Chondrocyte (in vitro differentiated cells): ENCODE measurements at regions not wholly inside any gene's neighbourhood (a gene's known extent, or its start where the extent isn't known, plus 50 kb on each side); places are given as distances from the start of the nearest gene placed in this dataset.

Experiments
- DNase-seq: peaks from one replicate; pipeline ENCODE4 v3.0.0; 2021; ENCODE audit warnings: mixed read lengths, low spot score
- H3K27ac Mint-ChIP-seq: one replicate; pipeline ENCODE4 v1.8.0; 2021; ENCODE audit warnings: mild to moderate bottlenecking, moderate library complexity, mixed read lengths; ENCODE audit not compliant: unreplicated experiment
- H3K27me3 Mint-ChIP-seq: 2 replicates; pipeline ENCODE4 v1.8.0; 2021; ENCODE audit warnings: low read depth, mixed read lengths
- H3K36me3 Mint-ChIP-seq: 2 replicates; pipeline ENCODE4 v1.8.0; 2021; ENCODE audit warnings: low read depth, mixed read lengths
- H3K4me1 Mint-ChIP-seq: 2 replicates; pipeline ENCODE4 v1.8.0; 2021; ENCODE audit warnings: low read depth, mild to moderate bottlenecking, mixed read lengths
- H3K4me3 Mint-ChIP-seq: one replicate; pipeline ENCODE4 v1.8.0; 2021; ENCODE audit warnings: mild to moderate bottlenecking, moderate library complexity, mixed read lengths; ENCODE audit not compliant: unreplicated experiment
- H3K9me3 Mint-ChIP-seq: 2 replicates; pipeline ENCODE4 v1.8.0; 2021; ENCODE audit warnings: low read depth, mixed read lengths
- TF ChIP-seq, protein P1 (sequence below): fragments of 200-600 bp; sonication (generic); IDR thresholded peaks from 2 replicates; pipeline ENCODE4 v1.5.0; 2021; ENCODE audit warnings: antibody characterized with exemption, mild to moderate bottlenecking, moderate library complexity

DNA sequence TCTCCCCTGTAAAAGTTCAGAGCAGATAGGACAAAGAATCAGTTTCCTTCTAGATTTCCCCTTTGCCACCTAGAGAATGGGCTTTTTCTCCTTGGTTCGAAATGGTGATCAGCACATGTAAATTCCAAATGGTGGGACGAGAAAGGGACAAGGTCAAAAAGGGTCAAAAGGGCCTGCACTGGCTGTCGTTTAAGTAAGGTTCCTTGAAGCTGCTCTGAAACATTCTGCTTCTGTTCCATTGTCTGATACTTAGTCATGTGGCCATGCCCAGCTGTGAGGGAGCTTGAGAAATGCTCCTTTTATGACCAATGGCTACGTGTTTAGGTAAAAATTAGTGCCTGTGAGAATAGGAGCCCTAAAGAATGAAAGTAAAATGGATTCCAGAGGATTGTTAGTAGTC, 165.9 kb upstream of the CENPE start:
- H3K27me3 Mint-ChIP-seq = no peaks in the 10 kb centered on the region
- H3K4me1 Mint-ChIP-seq = no peaks in the 10 kb centered on the region
- no peak overlapping the region for H3K4me3 Mint-ChIP-seq
- H3K27ac Mint-ChIP-seq = no peak overlapping the region
- TF ChIP-seq, protein P1, sequence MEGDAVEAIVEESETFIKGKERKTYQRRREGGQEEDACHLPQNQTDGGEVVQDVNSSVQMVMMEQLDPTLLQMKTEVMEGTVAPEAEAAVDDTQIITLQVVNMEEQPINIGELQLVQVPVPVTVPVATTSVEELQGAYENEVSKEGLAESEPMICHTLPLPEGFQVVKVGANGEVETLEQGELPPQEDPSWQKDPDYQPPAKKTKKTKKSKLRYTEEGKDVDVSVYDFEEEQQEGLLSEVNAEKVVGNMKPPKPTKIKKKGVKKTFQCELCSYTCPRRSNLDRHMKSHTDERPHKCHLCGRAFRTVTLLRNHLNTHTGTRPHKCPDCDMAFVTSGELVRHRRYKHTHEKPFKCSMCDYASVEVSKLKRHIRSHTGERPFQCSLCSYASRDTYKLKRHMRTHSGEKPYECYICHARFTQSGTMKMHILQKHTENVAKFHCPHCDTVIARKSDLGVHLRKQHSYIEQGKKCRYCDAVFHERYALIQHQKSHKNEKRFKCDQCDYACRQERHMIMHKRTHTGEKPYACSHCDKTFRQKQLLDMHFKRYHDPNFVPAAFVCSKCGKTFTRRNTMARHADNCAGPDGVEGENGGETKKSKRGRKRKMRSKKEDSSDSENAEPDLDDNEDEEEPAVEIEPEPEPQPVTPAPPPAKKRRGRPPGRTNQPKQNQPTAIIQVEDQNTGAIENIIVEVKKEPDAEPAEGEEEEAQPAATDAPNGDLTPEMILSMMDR = no peak
- peaks cover 13% of the 10 kb centered on the region for H3K9me3 Mint-ChIP-seq
- H3K36me3 Mint-ChIP-seq = peaks cover 3% of the 10 kb centered on the region
- no peak for DNase-seq

DNA sequence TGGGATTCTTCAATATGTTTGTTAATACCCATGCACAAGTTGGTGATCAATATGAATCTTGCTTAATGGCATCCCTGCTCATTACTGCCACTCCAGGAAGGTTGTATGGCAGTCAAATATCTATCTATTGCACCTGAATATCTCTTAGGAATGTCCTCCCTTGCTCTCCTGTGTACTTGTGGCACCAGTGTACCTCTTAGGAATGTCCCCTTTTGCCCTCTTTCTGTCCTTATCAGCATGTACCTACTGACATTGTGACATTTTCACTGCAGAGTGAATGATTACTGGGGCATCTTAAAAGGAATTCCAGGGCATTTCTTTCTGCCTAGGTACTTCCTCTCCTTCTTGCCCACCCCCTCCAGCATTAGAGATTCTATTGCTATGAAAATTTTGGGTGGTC, 163.8 kb upstream of the CENPE start:
- DNase-seq = no peak
- Mint-ChIP-seq H3K9me3 (peaks cover 17% of the 10 kb centered on the region), H3K4me3 (no peak overlapping the region), H3K36me3 (peaks cover 3% of the 10 kb centered on the region), H3K4me1 (no peaks in the 10 kb centered on the region), H3K27ac (no peak overlapping the region), H3K27me3 (no peaks in the 10 kb centered on the region)
- TF ChIP-seq, protein P1 = no peak

DNA sequence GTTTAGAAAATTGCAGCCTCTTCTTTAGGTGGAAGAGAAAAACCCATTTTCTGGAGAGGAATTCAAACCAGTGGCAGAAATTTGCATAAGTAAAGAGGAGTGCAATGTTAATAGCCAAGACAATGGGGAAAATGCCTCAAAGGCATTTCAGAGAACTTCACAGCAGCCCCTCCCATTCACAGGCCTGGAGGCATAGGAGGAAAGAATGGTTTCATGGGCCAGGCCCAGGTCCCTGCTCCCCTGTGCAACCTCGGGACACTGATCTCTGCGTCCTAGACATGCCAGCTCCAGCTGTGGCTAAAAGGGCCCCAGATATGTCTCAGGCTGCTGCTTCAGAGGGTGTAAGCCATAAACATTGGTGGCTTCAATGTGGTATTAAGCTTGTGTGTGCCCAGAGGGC, 161.8 kb upstream of the CENPE start:
- no peak for DNase-seq
- Mint-ChIP-seq H3K9me3 (peaks cover 17% of the 10 kb centered on the region), H3K27ac (no peak overlapping the region), H3K4me3 (no peak overlapping the region), H3K27me3 (peaks cover 2% of the 10 kb centered on the region), H3K36me3 (peaks cover 3% of the 10 kb centered on the region), H3K4me1 (no peaks in the 10 kb centered on the region)
- TF ChIP-seq, protein P1 = no peak

DNA sequence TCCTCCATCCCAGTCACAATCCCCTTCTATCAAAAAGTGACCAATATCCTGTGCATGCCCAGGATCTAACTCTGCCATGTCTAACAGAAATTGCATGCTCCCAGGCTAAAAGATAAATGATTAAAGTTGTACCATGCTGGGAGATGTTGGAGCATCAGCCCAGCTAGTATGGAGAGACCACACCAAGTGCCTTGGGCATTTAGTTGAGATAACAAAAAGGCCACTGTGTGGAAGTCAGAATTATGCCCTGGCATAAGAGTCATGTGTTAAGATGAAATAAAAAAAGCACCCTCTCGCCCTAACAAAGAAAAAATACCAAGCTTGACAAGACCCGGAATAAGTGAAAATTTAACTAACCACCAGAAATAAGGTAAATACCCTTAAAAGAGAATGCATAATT, 155.9 kb upstream of the CENPE start:
- TF ChIP-seq, protein P1 = no peak
- Mint-ChIP-seq H3K36me3 (no peaks in the 10 kb centered on the region), H3K4me3 (no peak overlapping the region), H3K9me3 (peaks cover 3% of the 10 kb centered on the region), H3K4me1 (no peaks in the 10 kb centered on the region), H3K27ac (no peak overlapping the region), H3K27me3 (peaks cover 6% of the 10 kb centered on the region)
- no peak for DNase-seq

DNA sequence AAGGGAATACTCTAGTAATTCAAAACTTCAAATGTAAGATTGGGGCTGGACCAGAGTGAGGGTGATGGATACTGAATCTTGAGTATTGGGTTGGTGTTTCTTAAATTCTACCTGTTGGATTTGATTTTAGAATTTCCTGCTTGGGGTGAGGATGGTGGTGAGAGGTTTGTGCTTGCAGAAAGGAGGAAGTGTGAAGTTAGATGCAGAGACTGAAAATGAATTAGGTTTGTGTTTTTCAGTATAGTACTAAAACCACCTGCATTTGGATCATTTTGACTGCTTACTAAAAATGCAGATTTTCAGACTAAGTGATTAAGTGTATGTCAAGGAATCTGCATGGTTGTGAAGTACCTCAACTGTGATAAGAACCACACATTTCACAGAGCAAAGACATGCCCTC, 131.5 kb upstream of the CENPE start:
- Mint-ChIP-seq H3K27ac (no peak overlapping the region), H3K9me3 (peaks cover 2% of the 10 kb centered on the region), H3K4me3 (no peak overlapping the region), H3K4me1 (no peaks in the 10 kb centered on the region), H3K36me3 (no peaks in the 10 kb centered on the region), H3K27me3 (peaks cover 7% of the 10 kb centered on the region)
- TF ChIP-seq, protein P1 = no peak
- no peak for DNase-seq
